ENCODE measurements at regions not wholly inside any gene's neighbourhood (a gene's known extent, or its start where the extent isn't known, plus 50 kb on each side); places are given as distances from the start of the nearest gene placed in this dataset.
"Not testable (repeated sequence)": the region's sequence is repeated elsewhere in the genome, so short reads cannot be mapped to it uniquely, and the experiment has no call there.

DNA sequence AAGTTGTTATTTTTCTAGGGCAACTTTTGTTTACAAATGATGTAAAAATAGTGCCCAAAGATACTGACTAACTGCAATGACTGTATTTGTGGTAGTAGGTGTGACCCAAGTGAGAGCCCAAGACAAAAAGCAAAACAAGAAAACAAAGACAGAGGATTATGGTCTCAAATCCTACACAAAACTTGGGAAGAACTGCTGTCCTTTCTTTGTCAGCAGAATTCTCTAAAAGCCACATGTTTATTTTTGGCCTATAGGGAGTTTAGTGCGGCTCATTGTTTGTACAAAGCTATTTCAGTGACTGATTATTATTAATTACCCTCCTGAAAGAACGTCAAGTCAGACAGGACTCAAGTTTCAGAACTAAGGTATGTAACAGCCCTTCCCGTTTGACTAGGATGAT is 509.2 kb upstream of the SLC35B3 start:
- no peaks in the 10 kb centered on the region for H3K9me3 ChIP-seq (ENCODE audit: control insufficient read depth, low read length)
- H3K4me1 ChIP-seq (ENCODE audit: control insufficient read depth, insufficient read depth, low read length, poor library complexity, severe bottlenecking): no peaks in the 10 kb centered on the region
- H3K4me3 ChIP-seq (ENCODE audit: insufficient read depth, low read depth, low read length, poor library complexity, severe bottlenecking): no peak overlapping the region
- no peaks in the 10 kb centered on the region for H3K27me3 ChIP-seq (replicated peaks; ENCODE audit: control insufficient read depth, insufficient read depth, low read length, poor library complexity, severe bottlenecking)
- H3K36me3 ChIP-seq (ENCODE audit: control insufficient read depth, insufficient read depth, low read length): no peaks in the 10 kb centered on the region
- DNase-seq: no peak
- no peak overlapping the region for H3K27ac ChIP-seq (ENCODE audit: insufficient read depth, low read length, poor library complexity, severe bottlenecking)

DNA sequence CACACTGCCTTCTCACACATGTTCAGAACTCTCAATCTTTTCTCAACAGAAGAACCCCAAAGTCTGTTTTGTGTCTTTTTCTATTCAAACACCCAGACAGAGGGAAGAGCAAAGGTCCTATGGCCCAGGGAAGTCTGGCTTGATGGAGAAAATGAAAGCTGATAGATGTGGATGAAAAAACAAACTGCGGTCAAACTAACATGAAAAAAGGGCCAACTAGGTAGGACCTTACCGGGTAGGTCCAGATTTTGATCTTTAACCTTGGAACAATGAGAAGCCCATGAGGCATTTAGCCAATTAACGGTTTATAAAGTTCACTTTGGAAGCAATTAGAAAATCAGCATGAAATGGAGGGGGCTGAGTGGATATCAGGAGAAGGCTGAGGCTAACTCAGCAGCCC is 507.7 kb upstream of the SLC35B3 start:
- Histone ChIP-seq H3K4me1 (ENCODE audit: control insufficient read depth, insufficient read depth, low read length, poor library complexity, severe bottlenecking) (no peaks in the 10 kb centered on the region), H3K36me3 (ENCODE audit: control insufficient read depth, insufficient read depth, low read length) (no peaks in the 10 kb centered on the region), H3K27ac (ENCODE audit: insufficient read depth, low read length, poor library complexity, severe bottlenecking) (no peak overlapping the region), H3K4me3 (ENCODE audit: insufficient read depth, low read depth, low read length, poor library complexity, severe bottlenecking) (no peak overlapping the region), H3K9me3 (ENCODE audit: control insufficient read depth, low read length) (no peaks in the 10 kb centered on the region), H3K27me3 (replicated peaks; ENCODE audit: control insufficient read depth, insufficient read depth, low read length, poor library complexity, severe bottlenecking) (no peaks in the 10 kb centered on the region)
- no peak for DNase-seq

DNA sequence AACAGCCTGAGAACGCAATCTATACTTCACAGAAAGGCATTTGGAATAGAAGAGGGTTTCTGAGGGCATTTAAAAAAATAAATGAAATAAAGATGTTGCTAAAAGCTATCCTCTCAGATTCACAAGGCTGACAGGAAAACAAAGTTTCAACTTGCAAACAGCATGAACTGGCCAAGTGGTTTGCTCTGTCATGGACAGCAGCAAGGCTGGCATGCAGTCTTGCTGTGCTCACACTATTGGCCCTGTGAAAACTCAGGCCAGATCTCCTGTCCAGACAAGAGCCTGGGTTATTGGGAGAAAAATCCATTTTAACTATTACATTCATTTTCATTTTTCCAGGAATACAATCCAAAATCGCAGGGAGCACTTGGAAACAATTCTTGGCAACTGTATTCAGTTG is 506.2 kb upstream of the SLC35B3 start:
- Histone ChIP-seq H3K4me1 (ENCODE audit: control insufficient read depth, insufficient read depth, low read length, poor library complexity, severe bottlenecking) (no peaks in the 10 kb centered on the region), H3K27me3 (replicated peaks; ENCODE audit: control insufficient read depth, insufficient read depth, low read length, poor library complexity, severe bottlenecking) (no peaks in the 10 kb centered on the region), H3K36me3 (ENCODE audit: control insufficient read depth, insufficient read depth, low read length) (no peaks in the 10 kb centered on the region), H3K4me3 (ENCODE audit: insufficient read depth, low read depth, low read length, poor library complexity, severe bottlenecking) (no peak overlapping the region), H3K27ac (ENCODE audit: insufficient read depth, low read length, poor library complexity, severe bottlenecking) (no peak overlapping the region), H3K9me3 (ENCODE audit: control insufficient read depth, low read length) (no peaks in the 10 kb centered on the region)
- no peak for DNase-seq

DNA sequence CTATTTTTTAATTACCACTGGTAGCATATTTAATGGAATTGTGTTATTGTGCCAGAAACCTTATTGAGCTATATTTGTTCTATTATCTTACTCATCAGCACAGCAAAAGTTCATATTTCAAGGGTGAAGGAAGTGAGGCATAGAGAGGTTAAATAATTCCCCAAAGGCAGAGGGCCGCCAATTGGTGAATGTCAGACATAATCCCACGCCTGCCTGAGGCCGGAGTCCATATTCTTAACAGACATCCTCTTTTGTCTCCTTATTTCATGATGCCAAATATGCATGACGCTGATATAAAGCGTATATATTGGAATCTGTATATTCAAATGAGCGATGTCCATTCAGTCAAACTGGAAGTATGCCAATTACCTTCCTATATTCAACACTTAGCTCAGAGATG is 505.0 kb upstream of the SLC35B3 start:
- Histone ChIP-seq H3K9me3 (ENCODE audit: control insufficient read depth, low read length) (no peaks in the 10 kb centered on the region), H3K27me3 (replicated peaks; ENCODE audit: control insufficient read depth, insufficient read depth, low read length, poor library complexity, severe bottlenecking) (no peaks in the 10 kb centered on the region), H3K4me3 (ENCODE audit: insufficient read depth, low read depth, low read length, poor library complexity, severe bottlenecking) (no peak overlapping the region), H3K36me3 (ENCODE audit: control insufficient read depth, insufficient read depth, low read length) (no peaks in the 10 kb centered on the region), H3K4me1 (ENCODE audit: control insufficient read depth, insufficient read depth, low read length, poor library complexity, severe bottlenecking) (no peaks in the 10 kb centered on the region), H3K27ac (ENCODE audit: insufficient read depth, low read length, poor library complexity, severe bottlenecking) (no peak overlapping the region)
- no peak for DNase-seq

DNA sequence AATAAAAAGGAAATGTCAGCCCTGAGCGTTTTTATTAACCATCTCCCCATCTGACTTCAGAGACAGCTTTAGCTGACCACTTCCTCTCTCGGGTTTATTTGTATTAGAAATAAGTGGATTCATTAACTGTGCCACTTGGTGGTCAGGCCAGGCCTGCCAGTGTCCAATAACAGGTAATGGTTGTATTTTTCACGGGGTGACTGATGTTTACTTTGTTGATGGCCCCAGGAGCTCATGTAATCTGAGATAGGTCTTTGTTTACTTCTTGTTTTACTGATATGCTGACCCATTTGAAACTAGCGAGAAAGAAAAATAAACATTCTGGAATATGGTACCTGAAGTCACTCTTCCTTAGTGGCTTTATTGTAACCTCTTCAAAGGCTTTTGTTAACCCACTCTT is 504.3 kb upstream of the SLC35B3 start:
- no peaks in the 10 kb centered on the region for H3K36me3 ChIP-seq (ENCODE audit: control insufficient read depth, insufficient read depth, low read length)
- H3K27ac ChIP-seq (ENCODE audit: insufficient read depth, low read length, poor library complexity, severe bottlenecking): no peak overlapping the region
- no peak for DNase-seq
- H3K4me3 ChIP-seq (ENCODE audit: insufficient read depth, low read depth, low read length, poor library complexity, severe bottlenecking): no peak overlapping the region
- no peaks in the 10 kb centered on the region for H3K27me3 ChIP-seq (replicated peaks; ENCODE audit: control insufficient read depth, insufficient read depth, low read length, poor library complexity, severe bottlenecking)
- H3K4me1 ChIP-seq (ENCODE audit: control insufficient read depth, insufficient read depth, low read length, poor library complexity, severe bottlenecking): no peaks in the 10 kb centered on the region
- H3K9me3 ChIP-seq (ENCODE audit: control insufficient read depth, low read length): no peaks in the 10 kb centered on the region

DNA sequence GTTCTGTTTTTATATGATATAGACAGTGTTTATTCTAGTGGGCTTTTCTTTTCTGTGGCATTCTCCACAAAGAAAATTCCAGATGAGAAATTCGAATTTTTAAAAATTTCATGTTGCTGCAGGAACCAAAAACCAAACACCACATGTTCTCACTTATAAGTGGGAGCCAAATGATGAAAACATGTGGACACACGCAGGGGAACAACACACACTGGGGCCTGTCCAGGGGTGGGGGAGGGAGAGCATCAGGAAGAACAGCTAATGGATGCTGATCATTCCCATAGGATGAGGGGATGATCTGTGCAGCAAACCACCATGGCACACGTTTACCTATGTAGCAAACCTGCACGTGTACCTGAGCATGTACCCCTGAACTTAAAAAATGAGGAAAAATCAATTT is 499.0 kb upstream of the SLC35B3 start:
- Histone ChIP-seq H3K4me1 (ENCODE audit: control insufficient read depth, insufficient read depth, low read length, poor library complexity, severe bottlenecking) (no peaks in the 10 kb centered on the region), H3K27ac (ENCODE audit: insufficient read depth, low read length, poor library complexity, severe bottlenecking) (no peak overlapping the region), H3K9me3 (ENCODE audit: control insufficient read depth, low read length) (no peaks in the 10 kb centered on the region), H3K36me3 (ENCODE audit: control insufficient read depth, insufficient read depth, low read length) (no peaks in the 10 kb centered on the region), H3K4me3 (ENCODE audit: insufficient read depth, low read depth, low read length, poor library complexity, severe bottlenecking) (no peak overlapping the region), H3K27me3 (replicated peaks; ENCODE audit: control insufficient read depth, insufficient read depth, low read length, poor library complexity, severe bottlenecking) (no peaks in the 10 kb centered on the region)
- DNase-seq: no peak

DNA sequence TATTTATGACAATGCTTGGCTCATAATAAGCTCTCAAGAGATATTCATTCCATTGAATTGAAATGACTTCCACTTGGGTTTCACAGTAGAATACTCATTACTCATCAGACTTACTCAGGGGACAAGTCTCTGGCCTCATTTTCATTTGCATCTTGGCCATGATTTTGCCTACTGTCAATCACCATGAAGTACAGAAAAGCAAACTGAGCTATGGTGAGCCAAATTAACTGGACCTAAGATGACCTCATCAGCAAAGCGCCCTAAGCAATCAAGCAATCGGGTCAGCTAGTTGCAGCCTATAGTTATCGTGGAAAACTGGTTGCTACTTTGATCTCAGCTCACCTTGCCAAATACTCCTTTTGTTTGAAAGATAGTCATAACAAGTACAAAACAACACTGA is 494.7 kb upstream of the SLC35B3 start:
- H3K4me3 ChIP-seq (ENCODE audit: insufficient read depth, low read depth, low read length, poor library complexity, severe bottlenecking): no peak overlapping the region
- no peaks in the 10 kb centered on the region for H3K36me3 ChIP-seq (ENCODE audit: control insufficient read depth, insufficient read depth, low read length)
- H3K27ac ChIP-seq (ENCODE audit: insufficient read depth, low read length, poor library complexity, severe bottlenecking): no peak overlapping the region
- no peaks in the 10 kb centered on the region for H3K27me3 ChIP-seq (replicated peaks; ENCODE audit: control insufficient read depth, insufficient read depth, low read length, poor library complexity, severe bottlenecking)
- DNase-seq: no peak
- H3K4me1 ChIP-seq (ENCODE audit: control insufficient read depth, insufficient read depth, low read length, poor library complexity, severe bottlenecking): no peaks in the 10 kb centered on the region
- no peaks in the 10 kb centered on the region for H3K9me3 ChIP-seq (ENCODE audit: control insufficient read depth, low read length)

DNA sequence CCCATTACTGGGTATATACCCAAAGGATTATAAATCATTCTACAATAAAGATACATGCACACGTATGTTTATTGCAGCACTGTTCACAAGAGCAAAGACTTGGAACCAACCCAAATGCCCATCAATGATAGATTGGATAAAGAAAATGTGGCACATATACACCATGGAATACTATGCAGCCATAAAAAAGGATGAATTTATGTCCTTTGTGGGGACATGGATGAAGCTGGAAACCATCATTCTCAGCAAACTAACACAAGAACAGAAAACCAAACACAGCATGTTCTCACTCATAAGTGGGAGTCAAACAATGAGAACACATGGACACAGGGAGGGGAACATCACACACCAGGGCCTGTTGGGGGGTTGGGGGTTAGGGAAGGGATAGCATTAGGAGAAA is 484.9 kb upstream of the SLC35B3 start:
- H3K36me3 ChIP-seq (ENCODE audit: control insufficient read depth, insufficient read depth, low read length); H3K4me3 ChIP-seq (ENCODE audit: insufficient read depth, low read depth, low read length, poor library complexity, severe bottlenecking); DNase-seq; H3K4me1 ChIP-seq (ENCODE audit: control insufficient read depth, insufficient read depth, low read length, poor library complexity, severe bottlenecking); H3K27me3 ChIP-seq (replicated peaks; ENCODE audit: control insufficient read depth, insufficient read depth, low read length, poor library complexity, severe bottlenecking); H3K27ac ChIP-seq (ENCODE audit: insufficient read depth, low read length, poor library complexity, severe bottlenecking); H3K9me3 ChIP-seq (ENCODE audit: control insufficient read depth, low read length): not testable (repeated sequence)

DNA sequence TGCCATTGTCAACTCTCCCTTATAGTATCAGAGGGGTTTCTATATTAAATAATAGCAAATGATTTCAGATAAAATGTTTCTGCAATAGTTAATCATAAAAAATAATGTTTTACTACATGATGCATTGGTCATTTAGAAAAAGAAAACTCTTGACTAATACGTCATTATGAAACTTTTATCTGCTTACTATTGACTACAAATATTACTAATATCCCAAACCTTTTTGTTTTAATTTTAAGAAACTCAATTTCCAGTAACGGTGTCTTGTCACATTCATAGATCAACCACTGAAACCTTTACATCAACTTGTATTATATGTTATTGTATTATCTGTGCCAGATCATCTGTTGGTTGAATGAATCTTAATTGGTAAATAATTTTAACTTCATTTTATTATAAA is 482.9 kb upstream of the SLC35B3 start:
- no peak for DNase-seq
- no peaks in the 10 kb centered on the region for H3K4me1 ChIP-seq (ENCODE audit: control insufficient read depth, insufficient read depth, low read length, poor library complexity, severe bottlenecking)
- H3K36me3 ChIP-seq (ENCODE audit: control insufficient read depth, insufficient read depth, low read length): no peaks in the 10 kb centered on the region
- H3K9me3 ChIP-seq (ENCODE audit: control insufficient read depth, low read length): no peaks in the 10 kb centered on the region
- H3K4me3 ChIP-seq (ENCODE audit: insufficient read depth, low read depth, low read length, poor library complexity, severe bottlenecking): no peak overlapping the region
- no peak overlapping the region for H3K27ac ChIP-seq (ENCODE audit: insufficient read depth, low read length, poor library complexity, severe bottlenecking)
- no peaks in the 10 kb centered on the region for H3K27me3 ChIP-seq (replicated peaks; ENCODE audit: control insufficient read depth, insufficient read depth, low read length, poor library complexity, severe bottlenecking)

DNA sequence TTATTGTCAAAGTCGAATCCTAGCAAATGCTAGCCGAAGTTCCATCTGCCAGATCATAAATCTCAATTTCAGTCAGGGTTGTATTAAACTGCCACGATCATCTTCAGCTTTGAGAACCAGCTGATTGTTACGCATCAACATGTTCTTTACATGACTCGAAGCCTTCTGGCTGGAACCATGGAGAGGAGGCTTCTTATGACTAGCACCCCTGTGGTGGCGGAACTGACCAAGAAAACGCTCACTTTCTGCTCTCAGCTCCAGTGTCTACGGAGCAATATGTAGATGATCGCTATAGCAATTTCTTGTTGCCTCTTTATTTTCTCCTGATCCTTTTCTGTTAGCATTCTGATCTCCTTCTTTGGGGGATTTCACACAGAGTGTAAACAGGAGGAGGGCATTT is 479.4 kb upstream of the SLC35B3 start:
- DNase-seq: no peak
- Histone ChIP-seq H3K4me3 (ENCODE audit: insufficient read depth, low read depth, low read length, poor library complexity, severe bottlenecking) (no peak overlapping the region), H3K9me3 (ENCODE audit: control insufficient read depth, low read length) (no peaks in the 10 kb centered on the region), H3K27me3 (replicated peaks; ENCODE audit: control insufficient read depth, insufficient read depth, low read length, poor library complexity, severe bottlenecking) (no peaks in the 10 kb centered on the region), H3K27ac (ENCODE audit: insufficient read depth, low read length, poor library complexity, severe bottlenecking) (no peak overlapping the region), H3K36me3 (ENCODE audit: control insufficient read depth, insufficient read depth, low read length) (no peaks in the 10 kb centered on the region), H3K4me1 (ENCODE audit: control insufficient read depth, insufficient read depth, low read length, poor library complexity, severe bottlenecking) (no peaks in the 10 kb centered on the region)

DNA sequence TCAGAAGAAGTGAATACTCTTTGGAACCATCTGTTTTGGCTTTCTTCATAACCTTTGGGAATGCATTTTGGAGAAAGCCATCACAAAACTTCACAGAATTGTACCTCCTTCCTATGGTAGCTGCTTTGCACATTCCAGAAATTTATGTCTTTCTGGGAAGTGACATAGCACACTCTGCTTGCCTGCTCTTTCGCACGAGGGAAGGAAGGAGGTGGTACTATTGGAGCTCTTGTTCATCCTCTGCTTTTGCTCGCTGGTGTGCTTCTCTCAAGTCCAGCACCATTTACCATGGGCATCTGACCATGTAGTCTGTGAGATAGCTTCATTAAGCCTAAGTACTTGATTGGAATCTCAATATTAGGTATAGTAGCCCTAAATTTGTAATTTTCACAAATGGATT is 473.3 kb upstream of the SLC35B3 start:
- DNase-seq: no peak
- Histone ChIP-seq H3K36me3 (ENCODE audit: control insufficient read depth, insufficient read depth, low read length) (no peaks in the 10 kb centered on the region), H3K27ac (ENCODE audit: insufficient read depth, low read length, poor library complexity, severe bottlenecking) (no peak overlapping the region), H3K4me3 (ENCODE audit: insufficient read depth, low read depth, low read length, poor library complexity, severe bottlenecking) (no peak overlapping the region), H3K9me3 (ENCODE audit: control insufficient read depth, low read length) (no peaks in the 10 kb centered on the region), H3K4me1 (ENCODE audit: control insufficient read depth, insufficient read depth, low read length, poor library complexity, severe bottlenecking) (no peaks in the 10 kb centered on the region), H3K27me3 (replicated peaks; ENCODE audit: control insufficient read depth, insufficient read depth, low read length, poor library complexity, severe bottlenecking) (no peaks in the 10 kb centered on the region)
